ENCODE measurements at regions not wholly inside any gene's neighbourhood (a gene's known extent, or its start where the extent isn't known, plus 50 kb on each side); places are given as distances from the start of the nearest gene placed in this dataset.

DNA sequence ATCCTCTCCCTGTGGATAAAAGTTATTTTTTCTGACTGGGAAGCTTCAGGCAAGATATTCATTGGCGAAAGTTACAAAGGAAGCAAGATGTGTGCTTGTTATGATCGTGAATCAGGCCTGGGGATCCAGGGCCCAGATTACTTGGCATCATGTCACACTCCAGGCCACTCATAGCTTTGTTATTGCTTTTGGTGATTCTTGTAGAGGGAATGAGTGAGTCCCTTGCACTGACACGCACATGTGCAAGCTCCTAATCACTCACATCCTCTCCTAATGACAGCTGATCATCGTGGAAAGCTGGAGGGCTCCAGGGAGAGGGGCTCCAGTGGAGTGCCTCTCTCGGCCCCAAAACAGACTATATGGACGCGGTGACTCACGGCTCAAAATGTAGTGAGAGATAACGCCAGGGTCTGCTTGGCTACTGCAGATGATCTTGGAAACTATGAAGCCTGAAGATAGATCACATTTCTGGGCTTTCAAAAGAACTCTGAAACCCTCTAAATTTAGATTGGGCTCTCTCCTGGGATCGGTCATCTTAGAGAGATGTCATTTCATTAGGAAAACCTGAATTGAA is 481.1 kb upstream of the USP24 start:
- TF ChIP-seq EP300 (IDR thresholded peaks at IDR 0.05; ENCODE audit: borderline replicate concordance) = no peak
- TF ChIP-seq TCF12 (IDR thresholded peaks at IDR 0.05; ENCODE audit: low read depth) = no peak
- no peak for TF ChIP-seq EGR1 (IDR thresholded peaks at IDR 0.05)
- TF ChIP-seq CREB1 (IDR thresholded peaks at IDR 0.05; ENCODE audit: low read depth) = no peak
- no peak for TF ChIP-seq TEAD4 (IDR thresholded peaks at IDR 0.05)
- TF ChIP-seq, protein P1, sequence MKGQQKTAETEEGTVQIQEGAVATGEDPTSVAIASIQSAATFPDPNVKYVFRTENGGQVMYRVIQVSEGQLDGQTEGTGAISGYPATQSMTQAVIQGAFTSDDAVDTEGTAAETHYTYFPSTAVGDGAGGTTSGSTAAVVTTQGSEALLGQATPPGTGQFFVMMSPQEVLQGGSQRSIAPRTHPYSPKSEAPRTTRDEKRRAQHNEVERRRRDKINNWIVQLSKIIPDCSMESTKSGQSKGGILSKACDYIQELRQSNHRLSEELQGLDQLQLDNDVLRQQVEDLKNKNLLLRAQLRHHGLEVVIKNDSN (IDR thresholded peaks at IDR 0.05) = no peak
- TF ChIP-seq YY1 (IDR thresholded peaks at IDR 0.05; ENCODE audit: low read depth) = no peak
- TF ChIP-seq NFIC (IDR thresholded peaks at IDR 0.05) = no peak
- TF ChIP-seq ZBTB7A (IDR thresholded peaks at IDR 0.05; ENCODE audit: low read depth) = no peak
- no peak for TF ChIP-seq CEBPB (IDR thresholded peaks at IDR 0.05)
- TF ChIP-seq REST (IDR thresholded peaks at IDR 0.05; ENCODE audit: low read depth) = no peak
- TF ChIP-seq FOXM1 (IDR thresholded peaks at IDR 0.05; ENCODE audit: borderline replicate concordance, low read depth) = no peak
- no peak for TF ChIP-seq TAF1 (IDR thresholded peaks at IDR 0.05; ENCODE audit: low read depth)
- TF ChIP-seq RAD21 (IDR thresholded peaks at IDR 0.05; ENCODE audit: low read depth) = no peak
- TF ChIP-seq, protein P2, sequence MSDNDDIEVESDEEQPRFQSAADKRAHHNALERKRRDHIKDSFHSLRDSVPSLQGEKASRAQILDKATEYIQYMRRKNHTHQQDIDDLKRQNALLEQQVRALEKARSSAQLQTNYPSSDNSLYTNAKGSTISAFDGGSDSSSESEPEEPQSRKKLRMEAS (IDR thresholded peaks at IDR 0.05) = no peak

GRCh38 chr1:55695552-55695951 is 480.4 kb upstream of the USP24 start:
- TF ChIP-seq CREB1 (IDR thresholded peaks at IDR 0.05; ENCODE audit: low read depth) = no peak
- TF ChIP-seq, protein P1 (IDR thresholded peaks at IDR 0.05) = no peak
- TF ChIP-seq TCF12 (IDR thresholded peaks at IDR 0.05; ENCODE audit: low read depth) = no peak
- no peak for TF ChIP-seq REST (IDR thresholded peaks at IDR 0.05; ENCODE audit: low read depth)
- TF ChIP-seq EGR1 (IDR thresholded peaks at IDR 0.05) = no peak
- TF ChIP-seq FOXM1 (IDR thresholded peaks at IDR 0.05; ENCODE audit: borderline replicate concordance, low read depth) = no peak
- no peak for TF ChIP-seq ZBTB7A (IDR thresholded peaks at IDR 0.05; ENCODE audit: low read depth)
- no peak for TF ChIP-seq EP300 (IDR thresholded peaks at IDR 0.05; ENCODE audit: borderline replicate concordance)
- no peak for TF ChIP-seq CEBPB (IDR thresholded peaks at IDR 0.05)
- TF ChIP-seq, protein P2 (IDR thresholded peaks at IDR 0.05) = no peak
- no peak for TF ChIP-seq RAD21 (IDR thresholded peaks at IDR 0.05; ENCODE audit: low read depth)
- TF ChIP-seq YY1 (IDR thresholded peaks at IDR 0.05; ENCODE audit: low read depth) = no peak
- no peak for TF ChIP-seq NFIC (IDR thresholded peaks at IDR 0.05)
- no peak for TF ChIP-seq TAF1 (IDR thresholded peaks at IDR 0.05; ENCODE audit: low read depth)
- TF ChIP-seq TEAD4 (IDR thresholded peaks at IDR 0.05) = no peak

DNA sequence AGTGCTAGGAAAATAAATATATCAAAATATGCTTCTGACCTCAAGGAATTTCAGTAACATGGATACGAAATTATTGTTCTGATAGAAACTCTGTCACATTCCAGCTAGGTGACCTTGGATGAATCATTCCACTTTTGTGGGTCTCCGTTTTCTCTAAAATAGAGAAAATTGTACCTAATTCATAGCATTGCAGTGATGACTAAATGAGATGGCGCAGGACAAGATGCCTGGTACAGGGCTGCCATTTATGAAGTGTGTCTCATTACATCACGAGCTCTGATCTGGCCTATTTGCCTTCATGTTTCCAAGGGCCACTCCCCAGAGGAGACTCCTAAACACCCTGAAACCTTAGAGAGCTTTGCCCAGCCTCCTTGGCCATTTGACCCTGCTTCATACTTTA is 480.0 kb upstream of the USP24 start:
- TF ChIP-seq TCF12 (IDR thresholded peaks at IDR 0.05; ENCODE audit: low read depth) (no peak), NFIC (IDR thresholded peaks at IDR 0.05) (no peak), FOXM1 (IDR thresholded peaks at IDR 0.05; ENCODE audit: borderline replicate concordance, low read depth) (no peak), CEBPB (IDR thresholded peaks at IDR 0.05) (no peak), RAD21 (IDR thresholded peaks at IDR 0.05; ENCODE audit: low read depth) (no peak), EP300 (IDR thresholded peaks at IDR 0.05; ENCODE audit: borderline replicate concordance) (no peak), ZBTB7A (IDR thresholded peaks at IDR 0.05; ENCODE audit: low read depth) (no peak), REST (IDR thresholded peaks at IDR 0.05; ENCODE audit: low read depth) (no peak), YY1 (IDR thresholded peaks at IDR 0.05; ENCODE audit: low read depth) (no peak), CREB1 (IDR thresholded peaks at IDR 0.05; ENCODE audit: low read depth) (no peak), TEAD4 (IDR thresholded peaks at IDR 0.05) (no peak), EGR1 (IDR thresholded peaks at IDR 0.05) (no peak), TAF1 (IDR thresholded peaks at IDR 0.05; ENCODE audit: low read depth) (no peak)
- TF ChIP-seq, protein P1 (IDR thresholded peaks at IDR 0.05) = no peak
- TF ChIP-seq, protein P2 (IDR thresholded peaks at IDR 0.05) = no peak
